GM06990 (cell line): ENCODE measurements at regions not wholly inside any gene's neighbourhood (a gene's known extent, or its start where the extent isn't known, plus 50 kb on each side); places are given as distances from the start of the nearest gene placed in this dataset.

ENCODE experiments used
- DNase-seq: peaks from one replicate; pipeline ENCODE4 v3.0.0-alpha.2; 2011; ENCODE audit not compliant: insufficient read length; ENCODE audit errors: extremely low read depth
- H3K27me3 ChIP-seq: replicated peaks from 2 replicates; pipeline ENCODE4 v1.6.0; 2011; ENCODE audit warnings: low read length; ENCODE audit not compliant: control insufficient read depth, insufficient read depth
- H3K36me3 ChIP-seq: 2 replicates; pipeline ENCODE4 v1.5.1; 2011; ENCODE audit warnings: low read length; ENCODE audit not compliant: control insufficient read depth, insufficient read depth
- H3K4me3 ChIP-seq: replicated peaks from 2 replicates; pipeline ENCODE4 v1.5.1; 2011; ENCODE audit warnings: low read depth, mild to moderate bottlenecking, control low read depth, low read length
- TF ChIP-seq, protein P1 (sequence below): IDR thresholded peaks from 2 replicates; pipeline ENCODE4 v1.5.1; 2011; ENCODE audit warnings: low read length, control low read depth, mild to moderate bottlenecking, inconsistent platforms; ENCODE audit not compliant: insufficient read depth, poor library complexity, severe bottlenecking

DNA sequence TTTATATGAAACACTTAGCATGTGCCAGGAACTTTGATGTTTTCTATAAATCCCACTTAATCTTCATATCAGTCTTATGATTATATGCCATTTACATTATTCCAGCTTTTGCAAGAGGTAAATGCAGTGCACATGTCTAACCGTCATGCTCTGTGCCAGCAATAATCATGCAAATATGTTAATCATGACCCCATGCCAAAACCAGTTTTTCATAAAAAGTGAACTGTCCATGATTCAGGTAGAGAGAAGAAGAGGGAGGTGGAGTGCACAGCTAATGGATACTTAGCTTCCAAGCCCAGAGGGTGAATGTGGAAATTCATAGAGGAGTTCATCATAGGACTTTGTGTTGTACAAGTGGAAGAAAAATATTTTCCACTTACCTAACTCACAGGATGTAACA lies 458.4 kb downstream of the TBC1D4 start:
- Histone ChIP-seq H3K4me3 (no peak overlapping the region), H3K36me3 (no peaks in the 10 kb centered on the region), H3K27me3 (no peaks in the 10 kb centered on the region)
- DNase-seq, result no peak
- TF ChIP-seq, protein P1, sequence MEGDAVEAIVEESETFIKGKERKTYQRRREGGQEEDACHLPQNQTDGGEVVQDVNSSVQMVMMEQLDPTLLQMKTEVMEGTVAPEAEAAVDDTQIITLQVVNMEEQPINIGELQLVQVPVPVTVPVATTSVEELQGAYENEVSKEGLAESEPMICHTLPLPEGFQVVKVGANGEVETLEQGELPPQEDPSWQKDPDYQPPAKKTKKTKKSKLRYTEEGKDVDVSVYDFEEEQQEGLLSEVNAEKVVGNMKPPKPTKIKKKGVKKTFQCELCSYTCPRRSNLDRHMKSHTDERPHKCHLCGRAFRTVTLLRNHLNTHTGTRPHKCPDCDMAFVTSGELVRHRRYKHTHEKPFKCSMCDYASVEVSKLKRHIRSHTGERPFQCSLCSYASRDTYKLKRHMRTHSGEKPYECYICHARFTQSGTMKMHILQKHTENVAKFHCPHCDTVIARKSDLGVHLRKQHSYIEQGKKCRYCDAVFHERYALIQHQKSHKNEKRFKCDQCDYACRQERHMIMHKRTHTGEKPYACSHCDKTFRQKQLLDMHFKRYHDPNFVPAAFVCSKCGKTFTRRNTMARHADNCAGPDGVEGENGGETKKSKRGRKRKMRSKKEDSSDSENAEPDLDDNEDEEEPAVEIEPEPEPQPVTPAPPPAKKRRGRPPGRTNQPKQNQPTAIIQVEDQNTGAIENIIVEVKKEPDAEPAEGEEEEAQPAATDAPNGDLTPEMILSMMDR, result no peak

DNA sequence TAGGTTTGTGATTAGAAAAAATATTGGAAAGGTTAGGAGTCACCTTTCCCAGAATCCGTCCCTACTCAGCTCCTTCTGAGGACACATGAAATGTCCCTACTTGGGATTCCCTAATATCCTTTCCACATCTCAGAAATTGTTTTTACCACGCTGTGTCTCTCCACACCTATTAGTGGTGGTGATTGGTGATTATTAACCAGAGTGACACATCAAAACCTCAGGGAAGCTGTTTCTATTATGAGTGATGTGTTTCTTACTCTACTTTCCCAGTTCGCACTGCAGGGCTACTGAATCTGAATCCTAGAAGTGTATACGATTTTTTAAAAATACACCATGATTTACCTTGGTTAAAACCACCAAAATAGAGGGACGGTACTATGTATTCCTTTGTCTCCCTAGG lies 460.8 kb downstream of the TBC1D4 start:
- no peak for DNase-seq
- H3K36me3 ChIP-seq, result no peaks in the 10 kb centered on the region
- H3K4me3 ChIP-seq, result no peak overlapping the region
- no peaks in the 10 kb centered on the region for H3K27me3 ChIP-seq
- TF ChIP-seq, protein P1, result no peak

DNA sequence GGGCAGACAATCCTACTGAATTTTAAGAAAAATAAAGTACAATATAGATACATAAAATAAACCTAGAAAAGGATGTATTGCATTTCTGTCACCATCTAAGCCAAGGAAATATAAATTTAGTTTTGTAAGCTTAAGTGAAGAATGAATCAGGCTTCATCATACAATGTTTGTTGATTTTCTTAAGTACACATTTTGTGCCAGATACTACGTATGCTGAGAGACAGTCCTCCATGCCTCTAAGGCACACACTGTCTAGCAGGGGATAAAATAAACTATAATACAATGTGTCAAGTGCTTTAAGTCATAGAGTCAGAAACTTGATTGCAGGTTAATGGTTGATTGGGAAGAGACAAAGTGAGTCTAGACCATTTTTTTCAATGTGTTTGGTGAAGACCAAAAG lies 465.7 kb downstream of the TBC1D4 start:
- H3K27me3 ChIP-seq, result peaks cover 2% of the 10 kb centered on the region; the same call in 1 of the 2 replicates
- TF ChIP-seq, protein P1, result no peak
- H3K4me3 ChIP-seq, result no peak overlapping the region
- no peaks in the 10 kb centered on the region for H3K36me3 ChIP-seq
- no peak for DNase-seq

DNA sequence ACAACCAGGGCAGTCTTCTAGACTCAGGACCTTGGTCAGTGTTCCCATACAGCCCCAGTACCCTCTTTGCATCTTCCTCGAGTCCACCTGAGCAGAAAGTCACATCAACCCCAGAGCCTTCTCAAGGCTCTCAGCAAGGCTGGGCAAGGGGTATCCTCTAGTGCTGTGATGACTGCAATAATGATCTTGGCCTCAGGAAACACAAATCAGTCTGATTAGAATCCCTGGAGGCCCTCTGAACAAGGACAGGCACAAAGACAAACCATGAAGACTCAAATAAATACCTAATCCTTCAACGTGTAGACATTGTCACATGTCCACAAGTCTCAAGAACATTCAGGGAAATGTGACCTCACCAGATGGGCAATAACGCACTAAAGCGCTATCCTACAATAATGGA lies 468.2 kb downstream of the TBC1D4 start:
- TF ChIP-seq, protein P1, result no peak
- H3K36me3 ChIP-seq, result no peaks in the 10 kb centered on the region
- H3K27me3 ChIP-seq, result peaks cover 2% of the 10 kb centered on the region; the same call in 1 of the 2 replicates
- no peak overlapping the region for H3K4me3 ChIP-seq
- DNase-seq, result no peak

DNA sequence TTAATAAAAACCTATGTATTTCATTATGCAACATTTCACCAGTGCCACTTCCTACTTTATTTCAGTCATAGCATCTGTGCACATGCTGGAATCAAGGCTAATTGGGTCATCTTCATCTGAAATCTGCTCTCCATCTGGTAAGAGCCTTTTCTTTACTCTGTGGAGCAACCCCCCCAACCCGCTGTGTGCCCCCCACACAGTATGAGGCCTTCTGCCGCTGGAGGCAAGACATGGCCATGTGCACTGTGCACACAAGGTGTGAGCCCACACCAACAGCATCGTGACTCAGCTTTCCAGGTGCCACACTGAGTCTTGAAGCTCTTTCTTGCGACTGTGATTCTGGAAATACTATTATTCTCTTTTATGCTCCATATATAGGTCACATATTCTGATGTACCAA lies 471.0 kb downstream of the TBC1D4 start:
- TF ChIP-seq, protein P1, result no peak
- DNase-seq, result no peak
- Histone ChIP-seq H3K36me3 (no peaks in the 10 kb centered on the region), H3K27me3 (peaks cover 2% of the 10 kb centered on the region; the same call in 1 of the 2 replicates), H3K4me3 (no peak overlapping the region)

DNA sequence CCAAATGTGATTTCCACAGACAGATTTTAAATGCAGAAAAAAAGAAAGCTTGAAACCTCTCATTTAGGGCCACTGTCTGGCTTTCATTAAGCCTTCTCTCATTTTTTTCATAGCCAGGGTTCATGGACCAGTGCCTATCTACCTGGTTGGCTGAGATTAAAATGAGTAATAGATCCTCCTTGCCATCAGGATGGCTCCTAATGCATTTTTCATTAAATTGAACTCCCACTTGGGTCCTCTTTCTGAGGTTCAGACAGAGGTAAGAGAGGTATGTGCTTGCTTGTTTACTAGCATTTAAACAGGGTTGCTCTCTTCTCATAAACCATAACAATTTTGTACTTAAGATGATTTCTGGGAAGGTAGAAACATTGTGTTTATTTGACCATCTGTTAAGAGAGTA lies 473.0 kb downstream of the TBC1D4 start:
- no peak overlapping the region for H3K4me3 ChIP-seq
- no peaks in the 10 kb centered on the region for H3K36me3 ChIP-seq
- peaks cover 2% of the 10 kb centered on the region; the same call in 1 of the 2 replicates for H3K27me3 ChIP-seq
- no peak for DNase-seq
- TF ChIP-seq, protein P1, result no peak
